ENCODE measurements at regions not wholly inside any gene's neighbourhood (a gene's known extent, or its start where the extent isn't known, plus 50 kb on each side); places are given as distances from the start of the nearest gene placed in this dataset.

DNA sequence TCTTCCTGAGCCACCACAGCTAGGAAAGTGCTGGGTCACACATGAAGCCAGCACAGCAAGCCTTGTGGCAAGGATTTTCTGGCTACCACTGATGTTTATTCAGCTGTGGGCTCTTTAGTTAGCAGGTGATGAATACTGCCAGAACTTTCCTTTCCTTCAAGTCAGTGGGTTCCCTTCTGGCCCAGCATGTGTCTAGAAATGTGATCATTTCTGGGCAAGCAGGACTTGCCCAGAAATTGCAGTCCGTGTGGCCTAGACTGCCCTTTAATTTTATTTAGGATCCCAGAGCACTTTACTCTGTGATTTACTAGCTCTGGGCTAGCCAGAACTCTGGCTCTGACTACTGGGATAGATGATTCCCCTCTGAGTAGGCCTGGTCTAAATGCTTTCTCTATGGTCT lies 397.5 kb downstream of the ZIC4 start (continued):
- TF ChIP-seq REST (IDR thresholded peaks at IDR 0.05; ENCODE audit: unreplicated experiment) (no peak), CREB1 (CRISPR knock-in tag; IDR thresholded peaks at IDR 0.05; ENCODE audit: low read depth) (no peak), EZH2phosphoT487 (IDR thresholded peaks at IDR 0.05; ENCODE audit: unreplicated experiment) (no peak), EZH2 (IDR thresholded peaks at IDR 0.05; ENCODE audit: low read depth, unreplicated experiment) (no peak), JUNB (IDR thresholded peaks at IDR 0.05; ENCODE audit: unreplicated experiment) (no peak), NANOG (IDR thresholded peaks at IDR 0.05; ENCODE audit: borderline replicate concordance) (no peak)
- TF ChIP-seq, protein P1, sequence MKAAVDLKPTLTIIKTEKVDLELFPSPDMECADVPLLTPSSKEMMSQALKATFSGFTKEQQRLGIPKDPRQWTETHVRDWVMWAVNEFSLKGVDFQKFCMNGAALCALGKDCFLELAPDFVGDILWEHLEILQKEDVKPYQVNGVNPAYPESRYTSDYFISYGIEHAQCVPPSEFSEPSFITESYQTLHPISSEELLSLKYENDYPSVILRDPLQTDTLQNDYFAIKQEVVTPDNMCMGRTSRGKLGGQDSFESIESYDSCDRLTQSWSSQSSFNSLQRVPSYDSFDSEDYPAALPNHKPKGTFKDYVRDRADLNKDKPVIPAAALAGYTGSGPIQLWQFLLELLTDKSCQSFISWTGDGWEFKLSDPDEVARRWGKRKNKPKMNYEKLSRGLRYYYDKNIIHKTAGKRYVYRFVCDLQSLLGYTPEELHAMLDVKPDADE (IDR thresholded peaks at IDR 0.05): no peak
- TF ChIP-seq, protein P2, sequence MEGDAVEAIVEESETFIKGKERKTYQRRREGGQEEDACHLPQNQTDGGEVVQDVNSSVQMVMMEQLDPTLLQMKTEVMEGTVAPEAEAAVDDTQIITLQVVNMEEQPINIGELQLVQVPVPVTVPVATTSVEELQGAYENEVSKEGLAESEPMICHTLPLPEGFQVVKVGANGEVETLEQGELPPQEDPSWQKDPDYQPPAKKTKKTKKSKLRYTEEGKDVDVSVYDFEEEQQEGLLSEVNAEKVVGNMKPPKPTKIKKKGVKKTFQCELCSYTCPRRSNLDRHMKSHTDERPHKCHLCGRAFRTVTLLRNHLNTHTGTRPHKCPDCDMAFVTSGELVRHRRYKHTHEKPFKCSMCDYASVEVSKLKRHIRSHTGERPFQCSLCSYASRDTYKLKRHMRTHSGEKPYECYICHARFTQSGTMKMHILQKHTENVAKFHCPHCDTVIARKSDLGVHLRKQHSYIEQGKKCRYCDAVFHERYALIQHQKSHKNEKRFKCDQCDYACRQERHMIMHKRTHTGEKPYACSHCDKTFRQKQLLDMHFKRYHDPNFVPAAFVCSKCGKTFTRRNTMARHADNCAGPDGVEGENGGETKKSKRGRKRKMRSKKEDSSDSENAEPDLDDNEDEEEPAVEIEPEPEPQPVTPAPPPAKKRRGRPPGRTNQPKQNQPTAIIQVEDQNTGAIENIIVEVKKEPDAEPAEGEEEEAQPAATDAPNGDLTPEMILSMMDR (conservative IDR thresholded peaks at IDR 0.05; ENCODE audit: low read depth in 2 of 2): no peak

DNA sequence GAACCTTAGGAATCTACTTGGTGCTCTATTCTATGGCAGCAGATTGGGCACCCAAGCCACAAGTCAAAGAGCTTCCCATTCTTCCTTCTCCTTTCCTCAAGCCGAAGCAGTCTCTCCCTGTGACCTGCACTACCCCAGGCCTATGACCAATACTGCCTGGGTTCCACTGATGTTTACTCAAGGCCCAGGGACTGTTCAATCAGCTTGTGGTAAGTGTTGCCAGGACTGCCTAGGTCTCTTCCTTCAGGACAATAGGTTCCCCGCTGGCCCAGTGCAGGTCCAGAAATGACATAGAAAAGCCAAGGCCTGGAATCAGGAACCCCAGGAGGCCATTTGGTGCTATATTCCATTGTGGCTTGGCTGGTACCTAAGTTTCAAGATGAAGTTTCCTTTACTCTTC lies 397.9 kb downstream of the ZIC4 start:
- no peaks in the 10 kb centered on the region for H4K20me1 ChIP-seq (replicated peaks; ENCODE audit: insufficient read depth)
- H3K36me3 ChIP-seq (ENCODE audit: insufficient read depth): no peaks in the 10 kb centered on the region
- H3K4me3 Mint-ChIP-seq: no peak overlapping the region
- DNase-seq (ENCODE audit: low spot score): no peak
- no peaks in the 10 kb centered on the region for H3F3A ChIP-seq (replicated peaks; ENCODE audit: low read depth)
- no peaks in the 10 kb centered on the region for H3K79me2 ChIP-seq (replicated peaks; ENCODE audit: insufficient read depth)
- H2AFZ ChIP-seq: no peak overlapping the region
- ATAC-seq: no peak
- peaks cover 4% of the 10 kb centered on the region for H3K27me3 Mint-ChIP-seq (ENCODE audit: insufficient read depth, low read depth, poor library complexity)
- no peak overlapping the region for H3K4me2 ChIP-seq
- TF ChIP-seq, protein P2 (conservative IDR thresholded peaks at IDR 0.05; ENCODE audit: low read depth in 2 of 2): no peak
- TF ChIP-seq STAT1 (IDR thresholded peaks at IDR 0.05; ENCODE audit: unreplicated experiment) (no peak), CREB1 (CRISPR knock-in tag; IDR thresholded peaks at IDR 0.05; ENCODE audit: low read depth) (no peak), JUNB (IDR thresholded peaks at IDR 0.05; ENCODE audit: unreplicated experiment) (no peak), EZH2 (IDR thresholded peaks at IDR 0.05; ENCODE audit: low read depth, unreplicated experiment) (no peak), NANOG (IDR thresholded peaks at IDR 0.05; ENCODE audit: borderline replicate concordance) (no peak), EZH2phosphoT487 (IDR thresholded peaks at IDR 0.05; ENCODE audit: unreplicated experiment) (no peak), ZNF114 (CRISPR knock-in tag; IDR thresholded peaks at IDR 0.05) (no peak), POLR2AphosphoS5 (IDR thresholded peaks at IDR 0.05; ENCODE audit: low read depth) (no peak), REST (IDR thresholded peaks at IDR 0.05; ENCODE audit: unreplicated experiment) (no peak)
- H3K4me1 ChIP-seq (ENCODE audit: insufficient read depth): no peaks in the 10 kb centered on the region
- H3K9me2 ChIP-seq (ENCODE audit: insufficient read depth): no peaks in the 10 kb centered on the region; the same call in 1 of the 2 replicates
- H3K4me1 Mint-ChIP-seq: no peaks in the 10 kb centered on the region
- H3K27me3 ChIP-seq (ENCODE audit: insufficient read depth): no peaks in the 10 kb centered on the region
- no peak overlapping the region for H3K27ac Mint-ChIP-seq
- no peak overlapping the region for H3K4me3 ChIP-seq
- H3K36me3 Mint-ChIP-seq (ENCODE audit: low read depth): no peaks in the 10 kb centered on the region
- H3K27ac ChIP-seq (ENCODE audit: low read depth): no peak overlapping the region
- H3K9me3 Mint-ChIP-seq: no peaks in the 10 kb centered on the region
